ENCODE measurements at regions not wholly inside any gene's neighbourhood (a gene's known extent, or its start where the extent isn't known, plus 50 kb on each side); places are given as distances from the start of the nearest gene placed in this dataset.

- intact Hi-C loops (cut with DNase I; ENCODE audit: low total_unique reads), result no loop called here
- Histone ChIP-seq H3K4me3 (no peak overlapping the region), H3K27me3 (replicated peaks in 1 of 7) (no peaks in the 10 kb centered on the region), H3K4me1 (no peaks in the 10 kb centered on the region), H3K27ac (no peak overlapping the region), H3K9me3 (peaks cover 0 to 17% (median 9%) of the 10 kb centered on the region in 8 donors), H3K36me3 (no peaks in the 10 kb centered on the region)
- TF ChIP-seq POLR2A (IDR thresholded peaks at IDR 0.05) (no peak), POLR2AphosphoS5 (IDR thresholded peaks at IDR 0.05) (no peak), CTCF (IDR thresholded peaks at IDR 0.05 in 8 of 11, conservative IDR thresholded peaks at IDR 0.05 in 3 of 11) (no peak)
- WGBS, 5 donors, result 83 to 90% (median 86%) methylated on average over 8 of the region's 8 CpGs
- DNase-seq, result no peak
Measured at GRCh38 chr1:185585770-185586169, 148.4 kb upstream of the HMCN1 start.

GRCh38 chr1:185581961-185582725 is 152.0 kb upstream of the HMCN1 start:
- 94 to 98% (median 94%) methylated on average over 4 of the region's 4 CpGs for WGBS, 5 donors
- no peak for TF ChIP-seq CTCF (IDR thresholded peaks at IDR 0.05 in 8 of 11, conservative IDR thresholded peaks at IDR 0.05 in 3 of 11)
- TF ChIP-seq POLR2A (IDR thresholded peaks at IDR 0.05), result no peak
- TF ChIP-seq POLR2AphosphoS5 (IDR thresholded peaks at IDR 0.05), result no peak

GRCh38 chr1:185581020-185581419 is 153.2 kb upstream of the HMCN1 start:
- intact Hi-C loops (cut with DNase I; ENCODE audit: low total_unique reads), result no loop called here
- Histone ChIP-seq H3K9me3 (peaks cover 0 to 59% (median 43%) of the 10 kb centered on the region in 8 donors), H3K27ac (no peak overlapping the region), H3K27me3 (replicated peaks in 1 of 7) (no peaks in the 10 kb centered on the region), H3K4me3 (no peak overlapping the region), H3K36me3 (no peaks in the 10 kb centered on the region), H3K4me1 (no peaks in the 10 kb centered on the region)
- TF ChIP-seq POLR2A (IDR thresholded peaks at IDR 0.05), result no peak
- no peak for DNase-seq
- WGBS, 5 donors, result 82 to 96% (median 93%) methylated on average over 2 of the region's 2 CpGs

More at GRCh38 chr1:185581961-185582725, 152.0 kb upstream of the HMCN1 start:
- no peak overlapping the region for H3K27ac ChIP-seq
- no peaks in the 10 kb centered on the region for H3K27me3 ChIP-seq (replicated peaks in 1 of 7)
- intact Hi-C loops (cut with DNase I; ENCODE audit: low total_unique reads), result no loop called here
- no peak for DNase-seq
- H3K36me3 ChIP-seq, result no peaks in the 10 kb centered on the region
- H3K4me3 ChIP-seq, result no peak overlapping the region
- H3K9me3 ChIP-seq, result peaks cover 0 to 53% (median 43%) of the 10 kb centered on the region in 8 donors
- H3K4me1 ChIP-seq, result no peaks in the 10 kb centered on the region

- TF ChIP-seq CTCF (IDR thresholded peaks at IDR 0.05 in 8 of 11, conservative IDR thresholded peaks at IDR 0.05 in 3 of 11) (no peak), POLR2A (IDR thresholded peaks at IDR 0.05) (no peak), POLR2AphosphoS5 (IDR thresholded peaks at IDR 0.05) (no peak)
- Histone ChIP-seq H3K4me3 (no peak overlapping the region), H3K36me3 (no peaks in the 10 kb centered on the region), H3K27me3 (replicated peaks in 1 of 7) (no peaks in the 10 kb centered on the region), H3K4me1 (peaks cover 0 to 9% (median 0%) of the 10 kb centered on the region in 6 donors), H3K27ac (no peak overlapping the region), H3K9me3 (peaks cover 0 to 54% (median 41%) of the 10 kb centered on the region in 8 donors)
- 86 to 97% (median 94%) methylated on average over 3 of the region's 3 CpGs for WGBS, 5 donors
- DNase-seq, result no peak
- intact Hi-C loops (cut with DNase I; ENCODE audit: low total_unique reads), result no loop called here
Measured at GRCh38 chr1:185578293-185578692, 155.9 kb upstream of the HMCN1 start.
